T-helper 2 cell (primary cell): ENCODE measurements at regions not wholly inside any gene's neighbourhood (a gene's known extent, or its start where the extent isn't known, plus 50 kb on each side); places are given as distances from the start of the nearest gene placed in this dataset.

Experiments
- DNase-seq, 5 experiments: peaks; one replicate each; pipeline versions ENCODE4 v3.0.0 to v3.0.0-alpha.2; 2012 to 2022

DNA sequence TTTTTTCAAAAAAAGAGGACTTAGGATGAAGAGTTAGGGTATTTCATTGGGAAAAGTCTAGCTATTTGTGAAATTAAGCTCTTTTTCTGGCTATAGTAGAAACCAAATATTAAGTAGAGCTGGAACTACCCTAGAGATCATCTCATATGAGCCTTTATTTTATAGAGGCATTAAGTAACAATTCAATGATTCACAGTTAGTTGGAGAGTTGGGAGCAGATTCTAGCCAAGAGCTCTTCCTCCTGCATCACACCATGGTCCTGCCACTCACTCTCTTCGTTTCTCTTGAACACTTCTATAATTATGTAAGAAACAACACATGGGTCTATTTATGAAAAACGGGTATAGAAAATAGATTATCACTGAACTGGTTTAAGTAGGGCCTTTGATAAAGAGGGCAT is 76.1 kb upstream of the ANK3 start:
- no peak for DNase-seq

DNA sequence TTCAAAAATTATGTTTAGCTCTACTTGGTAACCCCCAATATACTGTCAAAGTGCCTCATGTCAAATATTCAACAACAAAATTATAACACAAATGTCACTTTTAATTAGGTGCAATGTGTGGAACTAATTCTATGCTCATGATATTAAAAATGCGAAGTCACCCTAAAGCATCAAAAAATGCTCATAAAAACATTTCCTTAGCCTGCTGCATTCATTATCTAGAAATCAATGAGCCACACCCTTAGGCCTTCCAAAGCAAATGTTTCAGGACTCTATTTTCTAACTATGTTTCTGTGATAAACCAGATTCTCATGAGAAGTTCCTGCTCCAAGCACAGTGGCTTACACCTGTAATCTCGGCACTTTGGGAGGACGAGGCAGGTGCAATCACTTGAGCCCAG is 75.0 kb upstream of the ANK3 start:
- DNase-seq: no peak

DNA sequence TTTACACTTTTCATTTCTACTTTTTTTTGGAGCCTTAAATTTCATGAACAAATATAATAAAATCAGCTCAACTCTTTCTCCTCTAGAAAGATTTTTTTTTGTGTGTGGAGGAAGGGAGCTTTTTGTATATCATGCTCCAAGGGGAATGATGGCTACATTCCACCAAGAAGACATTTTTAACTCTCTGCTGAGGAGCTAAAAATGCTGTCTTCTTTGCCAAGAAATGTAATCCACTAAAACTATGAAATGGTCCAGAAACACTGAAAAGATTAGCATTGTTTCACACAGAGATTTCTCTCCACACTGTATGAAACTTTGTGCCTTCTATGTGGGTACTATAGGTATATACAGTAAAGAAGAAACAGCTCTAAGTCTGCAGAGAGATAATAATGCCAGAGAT is 74.1 kb upstream of the ANK3 start:
- no peak for DNase-seq

DNA sequence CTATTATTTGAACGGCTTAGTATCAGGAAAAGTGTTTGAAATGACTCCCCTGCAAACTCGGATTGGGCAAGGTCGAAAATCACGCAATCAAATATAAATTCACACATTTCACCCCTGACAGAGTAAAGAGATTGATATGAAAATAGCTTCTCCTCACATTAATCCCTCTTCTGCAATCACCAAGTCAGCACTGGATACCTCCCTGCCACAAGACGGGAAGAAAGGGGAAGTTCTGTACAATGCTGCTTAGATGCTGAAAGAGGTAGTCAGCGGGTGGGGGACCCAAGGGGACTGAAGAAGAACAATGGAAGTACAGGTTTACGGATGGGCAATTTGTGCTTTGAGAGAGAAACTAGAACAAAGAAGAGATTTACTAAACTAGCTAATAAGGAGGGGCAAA is 72.0 kb upstream of the ANK3 start:
- DNase-seq: no peak

DNA sequence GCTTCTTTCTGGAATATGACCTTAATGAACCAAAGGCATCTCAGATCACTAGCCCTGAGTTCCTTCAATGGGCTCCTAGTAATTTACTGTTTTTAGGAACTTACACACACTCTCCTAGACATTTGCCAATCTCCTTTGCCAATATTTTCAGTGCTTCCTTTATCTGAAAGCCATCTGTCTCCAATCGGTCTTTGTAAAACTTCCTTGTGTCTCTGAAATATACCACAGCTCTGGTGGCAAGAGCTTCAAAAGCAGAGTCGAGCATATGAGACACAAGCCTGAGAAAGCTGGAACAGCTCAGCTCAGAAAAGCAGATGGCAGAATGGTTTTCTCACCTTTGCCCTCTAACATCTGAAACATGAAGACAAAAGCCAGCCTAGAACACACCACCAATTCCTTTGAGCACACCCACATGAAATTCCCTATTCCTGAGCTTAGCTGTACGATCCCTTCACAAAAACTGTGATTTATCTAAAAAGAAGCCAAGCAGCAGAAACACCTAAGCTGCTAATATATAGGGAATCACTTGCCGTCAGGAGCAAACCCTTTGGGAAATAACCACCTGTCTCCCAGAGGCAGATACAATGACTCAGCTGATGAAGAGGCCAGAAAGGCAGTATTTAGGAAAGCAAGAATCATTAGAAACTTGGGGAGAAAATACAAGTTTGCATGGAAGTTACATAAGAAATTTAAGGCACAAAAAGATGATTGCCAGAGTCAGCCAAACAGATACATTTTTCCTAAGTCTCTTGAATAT is 70.2 kb upstream of the ANK3 start:
- no peak for DNase-seq

DNA sequence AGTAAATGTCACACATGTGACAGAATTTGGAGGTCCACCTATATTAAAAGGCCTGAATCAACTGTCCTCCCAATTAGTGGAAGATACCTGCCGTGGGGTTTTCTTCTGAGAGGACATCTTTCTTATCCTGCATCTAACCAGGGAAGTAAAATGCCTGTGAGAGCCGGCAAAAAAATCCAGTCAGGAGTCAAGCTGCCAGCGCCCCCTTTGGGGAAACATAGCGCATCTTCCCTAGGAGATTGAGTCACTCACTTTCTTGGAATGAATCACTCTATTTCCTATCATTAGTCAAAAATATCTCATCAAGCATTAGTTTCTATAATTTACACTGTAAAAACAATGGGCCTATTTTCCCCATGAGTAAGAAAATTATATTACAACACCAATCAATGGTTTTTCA is 66.4 kb upstream of the ANK3 start:
- no peak for DNase-seq

DNA sequence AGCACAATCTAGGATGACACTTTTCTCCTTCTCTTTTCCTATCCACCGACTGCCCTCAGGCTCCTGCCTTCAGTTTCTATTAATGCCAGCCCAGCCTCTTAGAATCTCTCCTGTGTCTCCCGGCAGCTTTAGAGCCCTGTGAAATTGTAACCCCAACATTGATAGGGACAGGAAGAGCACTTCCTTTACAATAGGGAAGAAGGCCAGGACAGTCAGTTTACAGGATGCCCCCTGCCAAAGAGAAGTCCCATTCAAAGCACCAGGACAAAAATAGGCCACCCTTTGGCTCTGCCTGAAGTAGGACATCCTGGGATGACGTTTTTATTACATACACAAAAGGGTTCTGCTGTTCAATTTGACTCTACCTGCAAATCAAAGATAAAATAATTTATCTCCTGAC is 64.7 kb upstream of the ANK3 start:
- DNase-seq: no peak

DNA sequence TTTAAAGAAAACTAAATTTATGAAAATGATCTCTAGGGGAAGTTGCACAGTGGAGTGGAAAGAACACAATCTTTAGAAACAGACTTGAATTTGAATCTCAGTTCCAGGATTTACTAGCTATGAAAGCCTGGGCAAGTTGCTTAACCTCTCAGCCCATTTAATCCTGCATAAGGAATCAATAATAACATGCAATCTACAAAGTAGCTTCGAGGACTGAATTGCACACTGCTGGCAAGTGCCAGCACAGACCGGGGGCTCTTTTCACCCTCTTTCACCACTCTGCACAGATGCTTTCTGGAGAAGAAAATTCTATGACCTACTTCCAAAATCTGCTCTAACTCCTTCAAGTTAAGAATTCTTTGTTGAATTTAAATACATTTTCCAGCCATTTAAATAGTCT is 63.4 kb upstream of the ANK3 start:
- no peak for DNase-seq

DNA sequence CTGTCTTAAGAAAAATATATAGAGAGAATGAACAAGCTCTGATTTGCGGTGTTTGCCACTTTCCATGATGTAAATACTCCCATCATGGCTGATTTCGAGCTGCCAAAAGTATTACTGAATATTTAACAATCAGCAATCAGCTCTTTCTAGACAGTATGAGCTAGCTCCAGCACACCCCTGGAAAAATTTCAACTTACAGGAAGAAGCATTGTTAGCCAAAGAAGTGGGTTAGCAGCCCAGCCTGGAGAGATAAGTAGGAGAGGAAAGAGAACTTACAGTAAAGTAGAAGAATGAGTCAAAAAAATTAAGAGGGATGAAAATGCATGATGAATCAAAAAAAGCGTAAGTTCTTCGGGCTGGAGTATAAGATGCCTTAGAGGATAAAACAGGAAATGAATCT is 60.6 kb upstream of the ANK3 start:
- no peak for DNase-seq

DNA sequence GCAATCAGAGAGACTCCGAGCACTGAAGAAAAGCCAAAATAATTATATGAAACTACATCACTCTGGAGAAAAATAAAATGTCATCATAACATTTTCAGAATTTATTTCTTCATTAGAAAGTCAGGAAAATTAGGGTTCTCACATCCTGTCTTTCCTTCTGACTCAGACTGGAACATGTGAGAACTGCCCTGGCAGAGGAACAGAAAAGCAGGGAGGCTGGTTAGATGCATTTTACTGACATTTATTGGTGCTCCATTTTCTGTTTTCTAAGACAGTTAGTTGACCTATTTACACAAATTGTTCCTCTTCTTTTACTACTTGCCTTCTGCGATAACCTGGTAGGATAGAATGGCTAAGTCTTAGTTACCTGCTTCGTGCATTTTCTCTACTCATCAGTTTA is 58.6 kb upstream of the ANK3 start:
- no peak for DNase-seq

DNA sequence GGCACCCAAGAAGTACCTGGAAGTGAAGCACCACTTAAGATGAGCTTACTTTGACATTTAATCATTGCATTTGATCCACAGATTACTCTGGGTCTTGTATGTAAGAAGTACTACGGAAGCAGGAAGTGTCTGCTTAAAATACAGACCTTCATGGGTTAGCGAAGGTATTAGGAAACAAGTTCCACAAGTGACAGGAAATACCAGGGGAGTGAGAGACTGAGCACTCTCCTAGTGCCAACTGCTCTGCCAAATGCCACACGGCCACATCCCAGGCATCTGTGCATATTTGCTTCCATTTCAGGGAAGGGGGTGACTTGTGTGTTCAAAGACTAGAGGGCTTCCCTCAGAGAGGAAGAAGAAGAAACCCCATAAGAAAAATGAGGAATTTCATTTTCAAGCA is 57.2 kb upstream of the ANK3 start:
- peak in 1 of 5 experiments; percentile 60 for DNase-seq

DNA sequence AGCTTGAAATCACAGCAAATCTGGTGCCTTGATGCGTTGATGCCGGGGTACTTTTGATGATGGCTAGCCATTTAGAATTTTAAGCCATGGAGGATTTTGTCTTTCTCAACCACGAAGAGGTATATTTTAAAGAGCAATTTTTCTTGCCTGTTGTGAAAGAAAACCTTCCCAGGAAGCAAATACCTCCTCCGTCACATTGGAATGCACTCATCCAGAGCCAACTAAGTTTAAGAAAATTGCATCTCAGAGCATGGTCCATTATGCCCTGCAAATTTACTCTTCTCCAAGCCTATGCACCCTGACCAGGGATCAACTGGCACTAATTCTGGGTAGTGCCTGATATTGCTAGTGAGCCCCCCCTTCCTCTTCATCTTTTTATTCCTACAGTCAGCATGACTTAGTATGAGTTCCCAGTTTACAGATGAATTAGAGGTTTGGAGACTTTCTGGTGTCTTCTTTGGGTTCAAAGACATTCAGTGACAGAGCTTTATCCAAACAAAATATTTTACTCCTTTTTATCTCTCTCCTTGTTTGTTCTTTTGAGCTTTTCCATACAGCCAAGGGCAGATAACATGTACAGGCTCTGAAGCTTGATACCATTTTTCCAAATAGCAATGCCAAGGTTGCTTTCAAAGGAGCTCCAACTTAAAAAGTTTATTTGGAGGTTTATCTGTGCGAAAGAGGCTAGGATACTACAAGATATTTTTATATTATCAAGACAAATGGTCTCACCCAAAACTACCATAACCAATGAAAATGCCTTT is 56.6 kb upstream of the ANK3 start:
- DNase-seq: no peak

DNA sequence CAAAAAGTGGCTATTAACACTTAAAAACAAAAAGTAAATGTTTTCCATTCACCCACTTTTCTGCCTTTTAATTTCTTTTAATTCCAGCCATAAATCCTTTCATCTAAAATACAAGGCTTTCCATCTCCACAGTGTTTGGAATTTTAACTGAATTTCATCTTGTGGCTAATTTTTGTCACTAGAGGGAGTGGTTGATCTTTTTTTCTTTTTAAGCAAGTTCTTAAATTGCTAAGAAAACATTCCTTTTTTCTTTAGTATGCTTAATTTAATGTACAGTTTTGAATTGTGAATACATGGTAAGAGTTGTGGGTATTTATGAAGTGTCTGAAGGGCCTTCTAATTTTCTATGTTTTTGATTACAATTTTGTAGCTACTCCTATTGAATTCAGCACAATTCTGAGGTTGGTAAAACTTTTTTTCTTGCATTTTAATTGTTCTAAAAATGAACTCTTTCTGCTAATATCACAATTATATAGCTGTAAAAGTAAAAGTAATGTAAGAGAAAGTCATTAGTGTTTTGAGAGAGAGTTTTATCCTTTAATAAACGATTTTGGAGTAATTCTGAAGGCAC is 54.9 kb upstream of the ANK3 start:
- DNase-seq: no peak

DNA sequence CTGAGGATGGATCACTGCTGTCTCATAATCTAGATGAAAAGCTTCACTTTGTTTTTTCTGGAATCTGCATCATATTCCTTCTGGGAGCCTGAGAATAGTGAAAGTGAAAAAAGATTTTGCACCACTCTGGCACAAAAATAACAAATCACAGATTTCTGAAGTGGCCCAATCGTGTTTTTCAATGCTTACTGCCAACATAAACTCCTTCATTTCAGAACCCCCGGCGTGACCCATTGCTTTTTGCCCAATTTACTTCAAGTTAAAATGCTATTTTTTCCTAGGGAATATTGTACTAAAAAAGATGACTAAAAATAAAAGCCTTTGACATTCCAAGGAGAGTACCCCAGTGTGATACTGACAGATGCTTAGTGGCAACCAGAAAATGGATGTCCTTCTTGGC is 53.7 kb upstream of the ANK3 start:
- DNase-seq: no peak

DNA sequence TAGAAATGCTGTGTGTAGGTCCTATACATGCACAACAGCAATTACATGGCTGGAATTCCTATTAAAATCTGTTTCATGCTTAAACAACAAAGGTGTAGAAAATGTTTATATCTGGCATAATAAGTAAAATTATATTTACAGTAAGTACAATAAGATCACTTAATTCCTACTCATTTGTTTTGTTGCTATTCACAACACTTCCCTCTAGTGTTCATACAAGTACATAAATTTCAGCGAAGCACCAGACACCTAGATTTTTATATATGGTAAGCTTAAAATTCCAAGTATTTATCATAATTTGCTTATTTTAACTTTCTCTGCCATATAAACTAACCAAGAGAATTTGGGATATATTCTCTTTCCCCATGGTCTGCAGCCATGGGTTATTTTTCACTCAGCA is 51.8 kb upstream of the ANK3 start:
- peak in 1 of 5 experiments; percentile 29 for DNase-seq

DNA sequence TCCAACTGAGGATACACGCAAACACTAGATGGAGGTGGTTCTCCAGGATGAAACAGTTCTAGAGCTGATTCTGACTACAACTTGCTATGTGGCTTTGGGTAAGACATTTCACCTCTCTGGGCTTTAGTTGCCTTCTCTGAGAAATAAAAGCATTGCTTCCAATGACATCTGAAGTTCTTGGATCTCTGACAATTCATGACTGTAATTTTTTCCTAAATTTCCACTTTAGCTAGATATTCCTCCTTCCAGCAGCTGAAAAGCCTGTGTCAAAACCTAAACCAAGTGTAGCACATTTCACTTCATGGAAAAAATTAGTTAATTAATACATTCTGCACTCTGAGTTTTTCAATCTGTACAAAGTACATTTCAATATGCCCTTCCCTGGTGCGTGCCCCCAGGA is 50.0 kb upstream of the ANK3 start:
- DNase-seq: no peak
